ENCODE measurements at regions not wholly inside any gene's neighbourhood (a gene's known extent, or its start where the extent isn't known, plus 50 kb on each side); places are given as distances from the start of the nearest gene placed in this dataset.
A peak's percentile ranks its signal among the peaks of the same experiment; 100 is the strongest.

DNA sequence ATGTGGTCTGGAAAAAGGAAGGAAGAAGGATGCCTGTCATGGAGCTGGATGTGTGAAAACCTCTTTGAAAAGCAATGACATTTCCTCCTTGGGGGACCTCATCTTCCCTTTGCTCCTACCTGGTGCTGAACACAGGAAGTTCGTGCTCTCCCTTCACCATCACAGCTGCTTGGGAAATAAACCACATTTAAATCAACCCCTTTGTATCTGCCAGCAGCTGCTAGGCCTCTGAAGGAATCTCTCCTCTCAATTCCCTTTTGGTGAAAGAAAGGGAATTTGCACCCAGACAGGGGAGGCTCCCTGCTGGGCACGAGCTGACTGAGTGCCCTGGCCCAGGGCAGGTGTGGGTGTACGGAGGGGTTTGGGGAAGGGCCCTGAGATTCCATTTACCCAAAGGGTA lies 437.7 kb downstream of the TSHZ3 start:
- no peaks in the 10 kb centered on the region for H3K4me1 ChIP-seq (ENCODE audit: insufficient read depth, low read length)
- no CpG with 5 or more reads among the region's 3 CpGs for WGBS (ENCODE audit: extremely low coverage, insufficient read length, low lambda C conversion rate)

More for the DNA sequence above, 437.7 kb downstream of the TSHZ3 start:
- no peak overlapping the region for H3K4me2 ChIP-seq (ENCODE audit: insufficient read depth, insufficient read length, low read length)
- no peaks in the 10 kb centered on the region for H3K9me3 Mint-ChIP-seq
- H3K27ac Mint-ChIP-seq: peak overlapping the region in 1 of 3 experiments; percentile 60; a peak in 1 of 7 replicates
- no peak overlapping the region for H2AFZ ChIP-seq (ENCODE audit: low read length)
- H3T11ph ChIP-seq (ENCODE audit: low read length): no peak overlapping the region
- no peak overlapping the region for H2BK20ac ChIP-seq (ENCODE audit: low read depth, low read length, poor library complexity, severe bottlenecking)
- H3K14ac ChIP-seq (ENCODE audit: insufficient read depth, low read length): no peak overlapping the region
- H3K18ac ChIP-seq (ENCODE audit: insufficient read length, low read depth, low read length): no peak overlapping the region
- no peak overlapping the region for H4K91ac ChIP-seq (ENCODE audit: insufficient read length, low read depth, low read length)
- no peak overlapping the region for H3K4ac ChIP-seq (ENCODE audit: low read depth, low read length)
- TF ChIP-seq, protein P1, sequence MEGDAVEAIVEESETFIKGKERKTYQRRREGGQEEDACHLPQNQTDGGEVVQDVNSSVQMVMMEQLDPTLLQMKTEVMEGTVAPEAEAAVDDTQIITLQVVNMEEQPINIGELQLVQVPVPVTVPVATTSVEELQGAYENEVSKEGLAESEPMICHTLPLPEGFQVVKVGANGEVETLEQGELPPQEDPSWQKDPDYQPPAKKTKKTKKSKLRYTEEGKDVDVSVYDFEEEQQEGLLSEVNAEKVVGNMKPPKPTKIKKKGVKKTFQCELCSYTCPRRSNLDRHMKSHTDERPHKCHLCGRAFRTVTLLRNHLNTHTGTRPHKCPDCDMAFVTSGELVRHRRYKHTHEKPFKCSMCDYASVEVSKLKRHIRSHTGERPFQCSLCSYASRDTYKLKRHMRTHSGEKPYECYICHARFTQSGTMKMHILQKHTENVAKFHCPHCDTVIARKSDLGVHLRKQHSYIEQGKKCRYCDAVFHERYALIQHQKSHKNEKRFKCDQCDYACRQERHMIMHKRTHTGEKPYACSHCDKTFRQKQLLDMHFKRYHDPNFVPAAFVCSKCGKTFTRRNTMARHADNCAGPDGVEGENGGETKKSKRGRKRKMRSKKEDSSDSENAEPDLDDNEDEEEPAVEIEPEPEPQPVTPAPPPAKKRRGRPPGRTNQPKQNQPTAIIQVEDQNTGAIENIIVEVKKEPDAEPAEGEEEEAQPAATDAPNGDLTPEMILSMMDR (conservative IDR thresholded peaks at IDR 0.05): no peak
- no peaks in the 10 kb centered on the region for H3K36me3 Mint-ChIP-seq (ENCODE audit: insufficient read depth in 1 of 3, low read depth in 3 of 3)
- no peak overlapping the region for H3K4me3 Mint-ChIP-seq
- no peak overlapping the region for H2BK5ac ChIP-seq (ENCODE audit: insufficient read length, low read length)
- no peak overlapping the region for H3K27ac ChIP-seq (ENCODE audit: insufficient read length, low read depth, low read length)
- no peak overlapping the region for H3K9ac ChIP-seq (ENCODE audit: extremely low read depth, insufficient read length, low read length)
- H4K5ac ChIP-seq (ENCODE audit: insufficient read length, low read depth, low read length): no peak overlapping the region
- H3K79me2 ChIP-seq (ENCODE audit: insufficient read depth, low read length): no peaks in the 10 kb centered on the region
- H3K79me1 ChIP-seq (ENCODE audit: insufficient read depth, low read depth, low read length, poor library complexity, severe bottlenecking): no peaks in the 10 kb centered on the region
- no peak overlapping the region for H2BK15ac ChIP-seq (ENCODE audit: low read depth, low read length)
- no peak overlapping the region for H2BK120ac ChIP-seq (ENCODE audit: low read depth, low read length, poor library complexity, severe bottlenecking)
- no peak overlapping the region for H3K23ac ChIP-seq (ENCODE audit: insufficient read length, low read depth, low read length)
- H3K9me3 ChIP-seq (ENCODE audit: control insufficient read depth, low read depth, low read length): no peaks in the 10 kb centered on the region
- peaks cover 23 to 33% of the 10 kb centered on the region in 2 experiments for H3K4me1 Mint-ChIP-seq
- no peak overlapping the region for H2BK12ac ChIP-seq (ENCODE audit: insufficient read length, low read depth, low read length)
- no peak overlapping the region for H4K8ac ChIP-seq (replicated peaks; ENCODE audit: insufficient read length, low read depth, low read length)
- DNase-seq: no peak
- no peak overlapping the region for H2AK5ac ChIP-seq (ENCODE audit: insufficient read length, low read length)
- no peaks in the 10 kb centered on the region for H3K23me2 ChIP-seq (ENCODE audit: insufficient read length, low read depth, low read length, poor library complexity, severe bottlenecking)
- H4K20me1 ChIP-seq (ENCODE audit: control insufficient read depth, insufficient read depth, insufficient read length): no peaks in the 10 kb centered on the region
- H3K56ac ChIP-seq (ENCODE audit: insufficient read length, low read depth, low read length): no peak overlapping the region
- no peaks in the 10 kb centered on the region; the same call in 1 of the 2 replicates for H3K27me3 Mint-ChIP-seq (ENCODE audit: low read depth)
- no peaks in the 10 kb centered on the region for H3K27me3 ChIP-seq (ENCODE audit: insufficient read depth, low read length)

All from H9 (cell line).